Loucy (cell line): ENCODE measurements at regions not wholly inside any gene's neighbourhood (a gene's known extent, or its start where the extent isn't known, plus 50 kb on each side); places are given as distances from the start of the nearest gene placed in this dataset.

Experiments used
- H2AFZ ChIP-seq: fragments of 200-600 bp; sonication (generic); 2 replicates; pipeline ENCODE4 v1.6.0; 2016; ENCODE audit warnings: antibody characterized with exemption, mild to moderate bottlenecking, low read length, moderate library complexity
- H3F3A ChIP-seq: fragments of 200-600 bp; 2 replicates; pipeline ENCODE4 v1.6.0; 2016; ENCODE audit warnings: antibody characterized with exemption, low read depth, mild to moderate bottlenecking
- H3K27me3 ChIP-seq: fragments of 200-600 bp; sonication (generic); 2 replicates; pipeline ENCODE4 v1.6.1; 2014; ENCODE audit warnings: low read length, mild to moderate bottlenecking; ENCODE audit not compliant: insufficient read depth, poor library complexity, severe bottlenecking
- H3K36me3 ChIP-seq: fragments of 200-600 bp; sonication (generic); 2 replicates; pipeline ENCODE4 v1.6.1; 2016; ENCODE audit warnings: low read length; ENCODE audit not compliant: insufficient read depth
- H3K4me1 ChIP-seq: fragments of 200-600 bp; sonication (generic); 2 replicates; pipeline ENCODE4 v1.5.1; 2014; ENCODE audit warnings: low read length, mild to moderate bottlenecking; ENCODE audit not compliant: insufficient read depth, poor library complexity, severe bottlenecking
- H3K4me2 ChIP-seq: fragments of 200-600 bp; sonication (generic); 2 replicates; pipeline ENCODE4 v1.6.0; 2014; ENCODE audit warnings: antibody characterized with exemption, low read length, low read depth, mild to moderate bottlenecking; ENCODE audit not compliant: poor library complexity, severe bottlenecking
- H3K4me3 ChIP-seq: fragments of 200-600 bp; sonication (generic); 2 replicates; pipeline ENCODE4 v1.5.1; 2014; ENCODE audit warnings: low read length, mild to moderate bottlenecking, mixed read lengths; ENCODE audit not compliant: poor library complexity, severe bottlenecking
- H3K79me2 ChIP-seq: fragments of 200-600 bp; sonication (generic); 2 replicates; pipeline ENCODE4 v1.6.1; 2014; ENCODE audit warnings: low read length; ENCODE audit not compliant: insufficient read depth
- H3K9ac ChIP-seq: fragments of 200-600 bp; sonication (generic); 2 replicates; pipeline ENCODE4 v1.6.0; 2014; ENCODE audit warnings: mild to moderate bottlenecking, low read depth, low read length, moderate library complexity; ENCODE audit not compliant: poor library complexity, severe bottlenecking
- H3K9me2 ChIP-seq: fragments of 200-600 bp; sonication (generic); replicated peaks from 2 replicates; pipeline ENCODE4 v1.6.1; 2016; ENCODE audit warnings: low read depth, low read length, mixed read lengths
- H3K9me3 ChIP-seq: fragments of 200-600 bp; sonication (generic); 2 replicates; pipeline ENCODE4 v1.6.1; 2014; ENCODE audit warnings: mild to moderate bottlenecking, antibody characterized with exemption, low read length, low read depth; ENCODE audit not compliant: insufficient read depth
- H4K20me1 ChIP-seq: fragments of 200-600 bp; sonication (generic); 2 replicates; pipeline ENCODE4 v1.6.0; 2014; ENCODE audit warnings: antibody characterized with exemption, low read length, mild to moderate bottlenecking; ENCODE audit not compliant: insufficient read depth, poor library complexity, severe bottlenecking
- EZH2phosphoT487 ChIP-seq: fragments of 200-600 bp; IDR thresholded peaks from 2 replicates; pipeline ENCODE4 v1.6.1; 2018; ENCODE audit warnings: antibody characterized with exemption, mild to moderate bottlenecking, moderate library complexity, borderline replicate concordance
- TF ChIP-seq, protein P1 (sequence below): fragments of 200-600 bp; sonication (generic); conservative IDR thresholded peaks from 2 replicates; pipeline ENCODE4 v1.5.1; 2014; ENCODE audit warnings: mild to moderate bottlenecking, antibody characterized with exemption, low read length

- no peak overlapping the region for H2AFZ ChIP-seq
- no peaks in the 10 kb centered on the region for H3K79me2 ChIP-seq
- no peaks in the 10 kb centered on the region for H3F3A ChIP-seq
- no peak for TF ChIP-seq EZH2phosphoT487
- TF ChIP-seq, protein P1, sequence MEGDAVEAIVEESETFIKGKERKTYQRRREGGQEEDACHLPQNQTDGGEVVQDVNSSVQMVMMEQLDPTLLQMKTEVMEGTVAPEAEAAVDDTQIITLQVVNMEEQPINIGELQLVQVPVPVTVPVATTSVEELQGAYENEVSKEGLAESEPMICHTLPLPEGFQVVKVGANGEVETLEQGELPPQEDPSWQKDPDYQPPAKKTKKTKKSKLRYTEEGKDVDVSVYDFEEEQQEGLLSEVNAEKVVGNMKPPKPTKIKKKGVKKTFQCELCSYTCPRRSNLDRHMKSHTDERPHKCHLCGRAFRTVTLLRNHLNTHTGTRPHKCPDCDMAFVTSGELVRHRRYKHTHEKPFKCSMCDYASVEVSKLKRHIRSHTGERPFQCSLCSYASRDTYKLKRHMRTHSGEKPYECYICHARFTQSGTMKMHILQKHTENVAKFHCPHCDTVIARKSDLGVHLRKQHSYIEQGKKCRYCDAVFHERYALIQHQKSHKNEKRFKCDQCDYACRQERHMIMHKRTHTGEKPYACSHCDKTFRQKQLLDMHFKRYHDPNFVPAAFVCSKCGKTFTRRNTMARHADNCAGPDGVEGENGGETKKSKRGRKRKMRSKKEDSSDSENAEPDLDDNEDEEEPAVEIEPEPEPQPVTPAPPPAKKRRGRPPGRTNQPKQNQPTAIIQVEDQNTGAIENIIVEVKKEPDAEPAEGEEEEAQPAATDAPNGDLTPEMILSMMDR = no peak
- no peaks in the 10 kb centered on the region for H3K9me2 ChIP-seq
- no peaks in the 10 kb centered on the region for H3K36me3 ChIP-seq
- H3K4me3 ChIP-seq = no peak overlapping the region
- no peaks in the 10 kb centered on the region for H3K27me3 ChIP-seq
- no peak overlapping the region for H3K9ac ChIP-seq
- no peak overlapping the region for H3K4me2 ChIP-seq
- no peaks in the 10 kb centered on the region for H3K9me3 ChIP-seq
- no peaks in the 10 kb centered on the region for H4K20me1 ChIP-seq
- no peaks in the 10 kb centered on the region for H3K4me1 ChIP-seq
Measured at GRCh38 chr22:26798462-26799065, 141.2 kb downstream of the MIAT start.

DNA sequence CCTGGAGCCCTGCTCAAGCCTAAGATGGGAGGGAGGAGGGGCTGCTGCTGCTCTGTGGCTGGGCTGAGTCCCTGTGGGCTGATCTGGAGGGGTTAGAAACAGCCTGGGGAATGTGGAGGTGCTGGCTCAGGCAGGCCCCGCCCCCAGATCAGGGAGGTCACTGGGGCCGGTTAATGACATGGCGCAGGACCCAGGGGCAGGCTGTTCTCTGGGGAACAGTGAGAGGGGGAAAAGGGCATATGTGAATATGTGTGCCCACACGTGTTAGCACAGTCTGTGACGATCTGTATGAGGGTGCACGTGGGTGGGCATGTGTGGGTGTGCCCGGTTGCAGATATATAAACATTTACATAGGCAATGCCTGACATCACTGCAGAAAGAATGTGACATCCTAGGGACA, 143.5 kb downstream of the MIAT start:
- no peak overlapping the region for H3K4me2 ChIP-seq

DNA sequence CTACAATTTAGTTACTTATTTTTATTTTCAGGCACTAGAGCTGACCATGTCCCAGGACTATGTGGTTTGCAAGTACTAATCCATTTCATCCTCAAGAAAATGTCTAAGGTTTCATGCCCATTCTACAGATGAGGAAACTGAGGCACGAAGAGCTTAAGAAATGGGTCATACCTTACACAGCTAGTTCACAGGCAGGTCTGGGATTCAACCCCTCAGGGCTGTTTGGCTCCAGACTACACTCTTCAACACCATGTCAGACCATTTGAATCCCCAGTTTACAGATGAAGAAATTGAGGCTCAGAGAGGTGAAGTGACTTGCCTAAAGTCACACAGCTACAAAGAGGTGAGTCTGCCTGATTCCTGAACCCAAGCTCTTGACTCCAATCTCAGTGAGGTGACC, 144.1 kb downstream of the MIAT start:
- Histone ChIP-seq H4K20me1 (no peaks in the 10 kb centered on the region), H2AFZ (no peak overlapping the region), H3F3A (no peaks in the 10 kb centered on the region), H3K9me2 (no peaks in the 10 kb centered on the region), H3K4me1 (no peaks in the 10 kb centered on the region), H3K9ac (no peak overlapping the region), H3K27me3 (no peaks in the 10 kb centered on the region), H3K9me3 (no peaks in the 10 kb centered on the region), H3K4me3 (no peak overlapping the region), H3K36me3 (no peaks in the 10 kb centered on the region), H3K79me2 (no peaks in the 10 kb centered on the region), H3K4me2 (no peak overlapping the region)
- no peak for TF ChIP-seq EZH2phosphoT487
- TF ChIP-seq, protein P1 = no peak

More for the DNA sequence above, 143.5 kb downstream of the MIAT start:
- TF ChIP-seq, protein P1 = no peak
- TF ChIP-seq EZH2phosphoT487 = no peak
- Histone ChIP-seq H4K20me1 (no peaks in the 10 kb centered on the region), H3F3A (no peaks in the 10 kb centered on the region), H3K79me2 (no peaks in the 10 kb centered on the region), H2AFZ (no peak overlapping the region), H3K36me3 (no peaks in the 10 kb centered on the region), H3K4me1 (no peaks in the 10 kb centered on the region), H3K4me3 (no peak overlapping the region), H3K9me3 (no peaks in the 10 kb centered on the region), H3K9ac (no peak overlapping the region), H3K27me3 (no peaks in the 10 kb centered on the region), H3K9me2 (no peaks in the 10 kb centered on the region)
